Stimulated activated CD4-positive, alpha-beta T cell treated with anti-CD3 and anti-CD28 coated beads, Interleukin-4, amount 100 ng/mL, for 1 hour (primary cell): ENCODE measurements at regions not wholly inside any gene's neighbourhood (a gene's known extent, or its start where the extent isn't known, plus 50 kb on each side); places are given as distances from the start of the nearest gene placed in this dataset.
"Not testable (repeated sequence)": the region's sequence is repeated elsewhere in the genome, so short reads cannot be mapped to it uniquely, and the experiment has no call there.

Experiments used
- DNase-seq: peaks from one replicate; pipeline ENCODE4 v3.0.0-alpha.2; 2020

DNA sequence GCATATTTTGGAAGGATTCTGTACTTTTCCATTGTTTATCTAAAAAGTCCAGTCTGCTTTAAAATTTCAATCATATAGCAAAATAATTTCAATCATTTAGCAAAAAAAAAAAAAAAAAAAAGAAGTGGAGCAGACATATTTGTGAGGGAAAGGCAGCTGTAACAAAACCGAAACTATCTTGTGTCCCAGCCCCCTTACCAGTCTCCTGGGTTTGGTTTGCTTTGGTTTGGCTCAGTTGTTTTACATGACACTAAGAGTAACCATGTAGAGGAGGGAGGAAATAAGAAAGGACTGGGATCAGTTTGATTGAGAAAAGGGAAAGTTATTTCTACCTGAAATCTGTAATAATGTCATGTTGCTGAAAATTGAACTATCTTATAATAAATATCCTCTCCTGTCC, 158.8 kb upstream of the GADL1 start:
- no peak for DNase-seq

GRCh38 chr3:31054032-31054431, 159.6 kb upstream of the GADL1 start:
- no peak for DNase-seq

DNA sequence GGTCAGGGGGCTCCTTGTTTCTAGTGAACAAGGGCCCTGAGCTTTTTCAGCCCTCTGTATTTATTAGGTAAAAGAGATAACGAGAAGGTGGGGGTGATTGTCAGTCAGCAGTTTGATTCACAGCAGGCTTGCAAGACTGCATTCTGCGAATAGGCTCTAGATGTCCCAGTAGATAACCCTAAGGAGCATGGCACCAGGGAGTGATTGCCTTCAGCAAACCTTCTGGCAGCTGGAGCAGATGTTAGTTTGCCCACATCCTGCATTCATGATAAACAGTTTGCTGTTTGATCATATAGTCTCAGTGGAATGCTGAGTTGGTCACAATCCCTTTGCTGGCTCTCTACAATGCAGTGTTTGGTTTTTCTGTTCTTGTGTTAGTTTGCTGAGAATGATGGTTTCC, 161.3 kb upstream of the GADL1 start:
- no peak for DNase-seq

GRCh38 chr3:31057891-31058290, 163.4 kb upstream of the GADL1 start:
- DNase-seq: no peak

- no peak for DNase-seq
Measured at GRCh38 chr3:31064021-31064420, 169.6 kb upstream of the GADL1 start.

DNA sequence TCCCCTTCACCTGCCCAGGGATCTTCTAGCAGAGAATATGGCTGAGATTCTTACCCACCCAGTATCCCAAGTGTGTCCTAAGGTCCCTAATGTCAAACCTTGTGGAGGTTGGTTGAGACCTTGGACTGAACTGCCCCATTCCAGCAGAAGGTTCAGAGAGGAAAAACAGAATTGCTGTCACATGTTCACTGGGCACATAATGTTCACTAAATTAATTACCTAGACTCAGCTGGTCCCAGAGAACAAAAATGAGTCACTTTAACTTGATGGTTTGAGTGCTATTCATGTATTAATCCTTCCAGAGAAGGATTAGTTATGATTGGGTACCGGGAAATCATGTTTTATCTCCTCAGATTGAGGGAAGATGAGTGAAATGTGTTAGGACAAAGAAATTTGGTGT, 171.3 kb upstream of the GADL1 start:
- DNase-seq: no peak

GRCh38 chr3:31067004-31067403, 172.5 kb upstream of the GADL1 start:
- no peak for DNase-seq

DNA sequence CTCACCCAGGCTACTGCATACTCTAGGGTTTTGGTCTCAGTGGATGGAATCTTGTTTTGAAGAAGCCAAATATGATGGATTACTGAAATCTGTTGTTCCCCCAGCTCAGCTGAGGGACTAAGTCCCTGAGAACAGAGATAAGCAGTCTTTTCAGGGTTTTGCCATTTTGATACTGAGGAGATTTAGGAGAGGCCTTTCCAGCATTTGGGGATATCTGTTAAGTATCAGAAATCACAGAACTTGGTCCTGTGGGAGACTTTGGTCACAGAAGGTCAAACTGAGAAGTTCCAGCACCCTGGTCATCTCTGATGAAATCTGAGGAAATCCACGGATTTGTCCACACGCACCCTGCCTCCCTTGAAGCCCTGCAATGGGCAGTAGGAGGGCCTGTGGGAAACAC, 181.0 kb upstream of the GADL1 start:
- DNase-seq: no peak

DNA sequence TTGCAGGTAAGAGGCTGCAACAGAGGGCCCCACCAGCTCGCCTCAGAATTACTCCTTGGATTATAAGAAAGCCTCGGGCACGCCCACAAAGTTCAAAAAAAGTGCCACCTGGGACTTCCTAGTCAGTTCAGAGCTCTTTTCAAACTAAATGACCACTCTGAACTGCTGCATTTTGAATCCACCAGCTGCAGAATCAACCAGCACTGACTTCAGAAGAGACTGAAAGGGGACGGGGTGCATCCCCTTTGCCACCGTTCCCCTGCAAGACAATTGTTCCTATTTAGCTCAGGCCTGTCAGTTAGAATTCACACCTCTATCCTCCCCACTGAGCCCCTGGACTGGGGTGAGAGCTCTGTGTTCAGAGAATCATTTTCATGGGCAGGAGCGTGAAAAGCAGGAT, 181.4 kb upstream of the GADL1 start:
- DNase-seq: no peak

DNA sequence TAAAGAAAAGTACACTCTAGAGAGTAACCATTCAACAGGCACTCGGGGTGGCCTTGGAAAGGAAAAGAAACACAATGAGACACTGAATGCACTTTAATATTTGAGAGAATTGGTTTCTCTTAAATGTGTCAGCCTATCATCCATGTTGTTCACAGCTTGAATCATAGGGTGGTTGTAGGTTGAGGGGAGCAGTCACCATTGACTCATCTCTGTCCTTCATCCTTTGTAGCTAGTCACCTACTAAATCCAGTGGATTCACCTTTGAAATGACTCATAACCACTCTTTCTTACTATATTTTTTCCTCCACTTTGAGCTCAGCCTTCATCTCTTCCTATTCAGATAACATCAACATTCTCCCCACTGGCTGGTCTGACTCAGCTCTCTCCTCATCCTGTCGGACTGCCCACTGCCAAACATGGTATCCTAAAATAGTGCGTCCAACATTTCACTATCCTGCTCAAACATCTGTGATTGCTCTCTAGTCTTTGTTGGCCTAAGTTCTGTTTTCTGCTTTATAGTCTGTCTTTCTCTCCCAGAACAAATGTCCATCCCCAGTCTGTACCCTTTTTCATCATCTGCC, 182.7 kb upstream of the GADL1 start:
- DNase-seq: peak; percentile 28

DNA sequence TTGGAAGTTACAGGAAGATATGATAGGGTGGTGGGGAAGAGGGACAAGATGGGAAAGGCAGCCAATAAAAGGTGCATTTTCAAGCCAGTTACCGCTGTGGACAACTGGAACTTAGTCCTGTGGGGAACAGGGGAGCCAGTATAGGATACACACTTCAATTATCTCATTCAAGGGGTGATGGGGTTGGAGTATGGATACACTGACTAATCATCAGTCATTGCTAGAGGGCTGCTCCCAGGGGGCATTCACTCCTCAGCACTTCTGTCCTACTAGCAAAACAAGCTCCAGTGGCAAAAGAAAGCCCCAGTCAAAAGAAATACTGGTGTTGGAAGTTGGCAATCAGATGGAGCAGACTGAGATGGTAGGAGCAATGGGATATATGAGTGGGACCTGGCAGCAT, 183.4 kb upstream of the GADL1 start:
- DNase-seq: no peak

DNA sequence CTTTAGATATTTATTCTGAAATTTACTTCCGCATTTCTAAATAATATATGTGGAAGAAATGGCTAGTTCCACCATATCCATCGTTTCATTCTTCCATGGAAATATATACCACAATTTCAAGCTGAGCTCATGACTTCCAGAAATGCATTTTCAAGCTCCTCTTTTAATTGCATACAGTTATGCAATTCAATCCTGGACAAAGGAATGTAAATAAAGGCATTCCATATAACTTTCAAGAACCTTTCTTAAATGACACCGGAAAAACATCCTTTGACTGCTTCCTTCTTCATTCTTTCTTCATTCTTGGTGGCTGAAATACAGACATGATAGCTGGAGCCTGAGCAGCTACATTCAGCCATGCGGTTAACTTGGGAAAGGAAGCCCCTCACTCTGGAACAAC, 185.2 kb upstream of the GADL1 start:
- no peak for DNase-seq

- no peak for DNase-seq
Measured at GRCh38 chr3:31081018-31081662, 186.7 kb upstream of the GADL1 start.

GRCh38 chr3:31086148-31086547, 191.7 kb upstream of the GADL1 start:
- no peak for DNase-seq

DNA sequence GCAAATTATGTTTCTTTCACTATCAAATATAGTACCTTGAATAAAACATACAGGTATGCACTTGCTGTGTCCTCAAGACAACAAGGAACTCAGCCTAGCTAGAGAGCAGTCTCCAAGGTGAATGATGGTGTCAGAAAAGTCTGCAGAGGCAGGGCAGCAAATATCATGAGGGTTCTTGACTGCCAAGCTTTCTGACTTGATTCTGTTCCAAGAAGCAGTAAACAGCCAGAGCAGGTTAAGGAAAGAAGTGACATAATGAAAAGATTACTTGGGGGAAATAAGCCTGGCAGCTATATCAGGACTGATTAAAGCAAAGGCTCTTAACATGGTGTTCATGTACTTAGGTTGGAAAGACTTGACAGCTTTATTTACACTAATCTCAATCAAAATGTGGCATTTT, 192.2 kb upstream of the GADL1 start:
- DNase-seq: no peak

- DNase-seq: no peak
Measured at GRCh38 chr3:31091748-31092147, 197.3 kb upstream of the GADL1 start.

DNA sequence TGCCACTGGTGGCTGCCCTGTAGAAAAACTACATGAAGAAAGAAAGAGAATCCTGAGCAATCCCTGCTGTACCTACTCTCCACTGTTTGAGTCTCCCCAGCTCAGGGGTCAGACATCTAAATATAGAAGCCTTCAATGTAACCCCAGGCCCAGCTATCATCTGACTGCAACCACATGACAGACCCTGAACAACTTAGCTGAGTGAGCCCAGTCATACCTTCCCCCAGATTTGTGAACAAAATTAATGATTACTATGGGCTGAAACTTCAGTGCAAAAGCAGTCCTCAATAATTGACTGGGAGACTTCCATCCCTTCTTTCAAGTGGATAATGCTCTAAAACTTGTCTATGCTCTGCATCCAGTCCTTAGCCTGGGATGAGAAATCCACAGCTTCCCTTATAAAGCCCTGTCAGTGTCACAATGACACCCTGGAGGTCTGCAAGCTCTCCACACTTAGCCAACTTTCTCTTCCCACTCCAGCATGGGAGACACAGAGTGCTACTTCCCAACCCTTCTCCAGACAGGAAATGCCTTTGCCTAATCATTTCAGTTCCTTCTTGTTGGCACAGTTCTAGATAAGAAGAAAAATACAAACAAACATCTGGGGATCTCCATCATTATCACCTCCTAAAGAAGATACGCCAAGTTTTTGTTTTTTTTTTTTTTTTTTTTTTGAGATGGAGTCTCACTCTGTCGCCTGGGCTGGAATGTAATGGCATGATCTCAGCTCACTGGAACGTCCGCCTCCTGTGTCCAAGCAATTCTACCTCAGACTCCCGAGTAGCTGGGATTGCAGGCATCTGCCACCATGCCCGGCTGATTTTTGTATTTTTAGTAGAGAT, 198.5 kb upstream of the GADL1 start:
- no peak for DNase-seq

GRCh38 chr3:31093606-31094005, 199.1 kb upstream of the GADL1 start:
- no peak for DNase-seq

DNA sequence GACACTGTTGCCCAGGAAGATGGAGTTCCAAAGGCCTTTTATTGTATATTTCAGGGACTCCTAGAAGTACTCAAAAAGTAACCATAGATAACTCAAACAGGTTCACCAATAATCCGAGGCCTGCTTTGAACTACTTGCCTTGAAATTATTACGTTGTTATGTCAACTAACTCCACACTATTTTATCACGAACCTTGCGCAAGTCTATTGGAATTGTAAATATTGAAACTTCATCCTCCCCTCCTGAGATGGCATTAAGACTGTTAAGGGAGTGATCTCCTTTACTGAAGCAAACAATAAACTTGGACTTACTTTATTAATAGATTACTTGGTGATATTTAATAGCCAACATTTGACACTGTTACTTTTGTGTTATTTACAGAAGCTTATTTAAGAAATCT, 199.6 kb upstream of the GADL1 start:
- DNase-seq: no peak

DNA sequence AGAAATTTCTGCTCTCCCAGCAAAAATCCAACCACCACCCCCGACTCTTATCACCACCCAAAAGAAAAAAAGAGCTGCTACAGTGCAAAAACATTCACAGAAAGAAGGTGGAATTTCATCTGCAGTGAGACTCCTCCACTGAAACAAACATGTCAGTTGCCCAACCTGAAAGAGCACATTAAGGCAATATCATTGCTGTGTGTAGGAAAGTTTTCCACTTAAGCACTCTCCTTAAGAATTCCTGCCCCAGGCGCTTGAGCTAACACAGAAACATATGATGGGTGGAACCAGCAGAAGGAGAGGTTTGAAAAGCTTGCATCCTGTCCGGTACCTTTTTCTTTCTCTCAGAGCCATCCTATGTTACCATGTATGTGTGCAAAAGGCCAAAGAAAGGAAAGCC, 200.8 kb upstream of the GADL1 start:
- DNase-seq: no peak

DNA sequence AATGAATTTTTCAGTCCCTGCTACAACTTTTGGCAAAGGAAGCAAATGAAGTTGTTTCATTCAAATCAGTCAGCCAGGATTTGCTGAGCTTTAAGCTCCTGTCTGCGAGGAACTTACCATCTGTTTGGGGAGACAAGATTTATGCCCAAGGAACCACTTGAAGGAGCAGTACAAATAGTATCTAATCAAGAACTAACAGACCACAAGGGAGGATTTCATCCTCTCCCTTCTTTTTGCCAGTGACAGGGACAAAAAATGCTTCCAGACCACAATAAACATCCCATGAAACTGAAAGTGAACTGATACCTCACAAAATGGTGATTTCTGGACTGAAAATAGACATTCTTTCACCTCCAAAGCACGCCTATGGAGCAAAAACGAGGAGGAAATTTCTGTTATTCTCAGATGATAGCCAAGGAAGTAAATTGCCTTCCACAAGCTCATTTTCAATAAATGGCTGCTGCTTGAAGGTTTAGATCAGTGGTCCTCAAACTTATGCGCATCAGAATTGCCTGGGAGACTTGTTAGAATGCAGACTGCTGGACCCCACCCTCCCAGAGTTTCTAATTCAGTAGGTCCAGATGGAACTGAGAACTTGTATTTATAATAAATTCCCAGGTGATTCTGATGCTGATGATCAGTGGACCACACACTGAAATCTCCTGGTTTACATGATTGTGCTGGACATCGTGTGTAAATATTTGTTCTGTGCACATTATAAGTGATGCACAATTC, 202.4 kb upstream of the GADL1 start:
- no peak for DNase-seq

GRCh38 chr3:31100519-31100918, 206.1 kb upstream of the GADL1 start:
- DNase-seq: no peak

DNA sequence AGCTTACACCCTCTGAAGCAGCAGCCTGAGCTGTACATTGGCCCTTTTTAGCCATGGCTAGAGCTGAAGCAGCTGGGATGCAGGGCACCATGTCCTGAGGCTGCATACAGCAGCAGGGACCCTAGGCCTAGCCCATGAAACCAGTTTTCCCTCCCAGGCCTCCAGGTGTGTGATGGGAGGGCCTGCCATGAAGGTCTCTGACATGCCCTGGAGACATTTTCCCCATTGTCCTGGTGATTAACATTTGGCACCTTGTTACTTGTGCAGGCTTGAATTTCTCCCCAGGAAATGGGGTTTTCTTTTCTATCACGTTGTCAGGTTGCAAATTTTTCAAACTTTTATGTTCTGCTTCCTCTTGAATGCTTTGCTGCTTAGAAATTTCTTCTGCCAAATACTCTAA, 206.8 kb upstream of the GADL1 start:
- DNase-seq: not testable (repeated sequence)
